HG02588 (cell line): ENCODE measurements at regions not wholly inside any gene's neighbourhood (a gene's known extent, or its start where the extent isn't known, plus 50 kb on each side); places are given as distances from the start of the nearest gene placed in this dataset.

Experiments
- ATAC-seq: cut with Tn5 transposase; IDR thresholded peaks from one replicate; pipeline ENCODE4 v1.9.1; 2021; ENCODE audit warnings: mild to moderate bottlenecking, moderate library complexity; ENCODE audit not compliant: unreplicated experiment

DNA sequence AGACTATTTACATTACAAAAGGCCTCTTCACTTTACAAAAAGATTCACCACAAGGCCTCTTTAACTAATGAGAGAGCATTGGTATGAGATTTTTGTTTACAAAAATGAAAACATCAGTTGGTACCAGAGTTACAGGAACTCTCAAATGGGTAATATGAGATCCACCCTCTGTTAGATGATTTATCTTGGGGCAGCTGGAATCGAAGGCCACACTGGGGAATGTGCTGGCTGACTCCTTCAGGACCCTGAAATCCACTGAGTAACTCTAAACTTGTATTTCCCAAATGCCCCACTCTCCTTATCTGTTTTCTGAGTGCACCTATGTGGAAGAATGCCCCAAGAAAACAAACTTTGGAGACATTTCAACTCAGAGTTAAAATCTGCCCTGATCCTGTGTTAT, 232.9 kb upstream of the F9 start:
- ATAC-seq: no peak

DNA sequence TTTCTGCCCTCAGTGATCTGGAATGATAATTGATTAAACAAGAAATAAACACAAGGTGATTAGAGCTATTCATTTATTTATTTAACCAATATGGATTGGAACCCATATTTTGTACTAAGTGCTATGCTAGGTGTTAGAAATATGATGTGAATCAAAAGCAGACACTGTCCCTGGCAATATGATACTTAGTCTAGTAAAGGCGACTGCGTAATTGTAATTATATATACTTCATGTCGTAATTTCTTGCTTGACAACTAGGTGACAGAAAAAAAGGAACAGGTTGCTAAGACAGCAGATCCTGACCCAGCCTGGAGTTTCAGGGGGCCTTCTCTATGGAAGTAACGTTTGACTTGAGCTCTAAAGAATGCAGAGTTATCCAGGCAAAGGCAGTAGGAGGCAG, 236.5 kb upstream of the F9 start:
- no peak for ATAC-seq

DNA sequence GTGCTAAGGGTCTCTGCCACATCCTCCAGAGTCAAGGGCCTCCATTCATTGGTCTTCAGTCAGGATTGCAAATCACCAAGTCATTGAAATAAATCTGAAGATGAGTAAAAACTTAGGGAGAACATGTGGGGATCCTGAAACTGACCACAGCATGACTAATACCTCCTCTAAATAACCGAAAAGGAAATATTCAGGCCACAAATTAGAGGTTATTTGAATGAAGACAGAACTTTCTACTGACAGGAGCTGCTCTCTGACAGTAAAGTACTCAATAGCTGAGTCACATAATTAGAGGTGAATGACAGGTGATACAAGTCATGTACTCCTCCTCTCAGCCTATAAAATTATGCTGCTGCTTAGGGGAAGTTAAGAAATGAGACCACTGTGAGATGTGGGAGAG, 240.2 kb upstream of the F9 start:
- no peak for ATAC-seq

DNA sequence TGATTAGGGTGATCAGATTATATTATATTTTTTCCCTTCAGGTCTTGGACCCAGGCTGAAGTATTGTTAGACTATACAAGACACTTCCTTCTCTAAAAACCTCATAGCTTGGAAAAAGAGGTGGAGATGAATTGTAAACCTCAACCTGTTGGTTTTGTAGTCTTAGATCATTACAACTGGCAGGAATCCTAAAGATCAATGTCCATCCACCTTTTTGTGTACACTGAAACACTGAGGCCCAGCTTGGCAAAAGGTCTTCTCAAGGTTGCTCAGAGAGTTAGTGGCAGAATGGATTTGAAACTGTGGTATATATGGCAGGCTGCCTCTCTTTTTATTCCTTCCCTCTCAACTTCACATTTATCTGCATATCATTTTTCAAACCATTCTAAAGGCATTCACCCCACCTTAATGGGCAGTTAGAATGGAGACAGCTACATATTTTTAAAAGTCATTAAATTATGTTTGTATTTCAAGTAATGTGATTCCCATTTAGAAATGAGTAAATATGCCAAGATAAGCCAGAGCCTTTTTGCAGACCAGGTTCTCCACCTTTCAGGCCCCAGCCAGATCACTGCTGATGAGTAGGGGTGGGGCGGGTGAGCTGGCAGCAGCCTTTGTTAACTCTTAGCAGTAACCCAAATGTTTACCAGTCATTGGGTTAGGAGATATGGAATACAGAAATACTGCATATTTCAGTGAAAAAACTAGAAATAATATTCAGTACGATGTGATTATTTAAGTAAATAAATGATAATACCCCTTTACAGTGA, 243.2 kb upstream of the F9 start:
- ATAC-seq: no peak

DNA sequence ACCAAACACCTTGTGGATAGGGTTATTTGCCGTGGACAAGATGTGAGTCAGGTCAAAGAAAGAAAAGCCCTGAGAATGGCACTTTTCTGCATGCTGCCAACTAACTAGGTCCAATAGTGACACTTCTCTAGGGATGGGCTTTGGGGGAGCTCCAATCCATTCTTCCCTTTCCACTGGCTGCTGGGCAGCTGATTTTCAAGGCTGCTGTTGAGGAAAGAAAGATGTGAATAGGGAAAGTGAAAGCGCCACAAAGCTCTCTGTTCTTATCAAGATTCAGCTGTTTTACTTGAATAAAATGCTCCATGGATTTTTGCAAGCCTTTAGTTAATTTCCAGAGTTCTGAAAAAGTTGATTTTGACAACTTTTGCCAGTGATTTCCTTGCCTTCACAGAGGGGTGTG, 244.2 kb upstream of the F9 start:
- no peak for ATAC-seq

DNA sequence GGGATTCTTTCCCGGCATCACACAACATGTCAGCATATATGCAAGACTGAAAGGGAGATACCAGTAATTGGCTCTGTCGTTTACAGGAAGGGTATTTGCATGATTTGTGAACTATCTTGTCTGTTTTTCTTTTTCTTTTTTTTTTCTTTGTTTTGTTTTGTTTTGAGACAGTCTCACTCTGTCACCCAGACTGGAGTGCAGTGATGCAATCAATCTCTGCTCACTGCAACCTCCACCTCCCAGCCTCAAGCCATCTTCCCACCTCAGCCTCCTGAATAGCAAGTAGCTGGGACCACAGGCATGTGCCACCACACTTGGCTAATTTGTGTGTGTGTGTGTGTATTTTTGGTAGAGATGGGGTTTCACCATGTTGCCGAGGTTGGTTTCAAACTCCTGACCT, 262.7 kb upstream of the F9 start:
- no peak for ATAC-seq

DNA sequence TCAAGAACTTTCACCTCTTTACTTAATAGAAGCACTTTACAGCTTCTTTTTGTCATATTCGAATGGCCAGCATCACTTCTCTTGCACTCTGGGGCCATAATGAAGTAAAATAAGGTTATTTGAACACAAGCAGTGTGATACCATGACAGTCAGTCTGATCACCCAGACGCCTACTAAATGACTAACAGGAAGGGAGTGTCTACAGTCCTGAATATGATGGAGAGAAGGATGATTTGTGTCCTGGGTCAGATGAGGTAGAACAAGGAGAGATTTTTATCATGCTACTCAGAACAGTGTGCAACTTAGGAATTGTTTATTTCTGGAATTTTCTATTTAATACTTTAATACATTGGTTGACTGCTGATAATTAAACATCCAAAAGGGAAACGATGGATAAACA, 284.2 kb upstream of the F9 start:
- ATAC-seq: no peak

DNA sequence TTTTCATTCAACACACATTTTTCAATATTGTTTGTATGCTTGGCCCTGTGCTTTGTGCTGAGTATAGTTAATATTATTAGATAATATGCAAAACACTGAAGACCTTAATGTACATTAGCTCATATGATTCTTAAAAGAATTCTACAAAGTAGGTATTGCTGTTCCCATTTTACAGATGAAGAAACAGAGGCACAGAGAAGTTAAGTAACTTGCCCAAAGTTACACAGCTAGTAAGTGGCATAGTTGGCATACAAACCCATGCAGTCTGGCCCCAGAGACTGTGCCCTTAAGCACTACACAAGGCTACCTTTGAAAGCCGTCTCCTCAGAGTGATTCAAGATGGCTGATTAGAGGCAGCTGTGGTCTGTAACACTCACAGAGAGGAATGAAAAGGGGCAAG, 293.4 kb upstream of the F9 start:
- no peak for ATAC-seq

DNA sequence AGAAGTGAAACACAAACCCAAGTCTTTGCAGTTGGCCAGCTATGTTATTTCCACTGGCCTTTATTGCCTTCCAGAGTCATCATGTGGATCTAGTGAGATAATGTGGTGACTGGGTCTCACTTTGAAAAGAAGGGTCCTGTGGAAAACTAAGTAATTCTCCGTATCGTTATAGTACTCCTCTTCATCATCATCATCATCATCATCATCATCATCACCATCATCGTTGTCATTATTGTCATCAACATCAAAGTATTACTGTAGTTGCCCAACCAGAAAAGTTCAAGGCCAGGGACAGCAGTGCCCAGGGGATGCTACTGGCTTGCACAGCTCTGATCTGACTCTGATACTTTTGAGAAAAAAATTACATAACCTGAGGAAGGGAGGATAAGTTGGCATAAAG, 295.6 kb upstream of the F9 start:
- ATAC-seq: no peak

DNA sequence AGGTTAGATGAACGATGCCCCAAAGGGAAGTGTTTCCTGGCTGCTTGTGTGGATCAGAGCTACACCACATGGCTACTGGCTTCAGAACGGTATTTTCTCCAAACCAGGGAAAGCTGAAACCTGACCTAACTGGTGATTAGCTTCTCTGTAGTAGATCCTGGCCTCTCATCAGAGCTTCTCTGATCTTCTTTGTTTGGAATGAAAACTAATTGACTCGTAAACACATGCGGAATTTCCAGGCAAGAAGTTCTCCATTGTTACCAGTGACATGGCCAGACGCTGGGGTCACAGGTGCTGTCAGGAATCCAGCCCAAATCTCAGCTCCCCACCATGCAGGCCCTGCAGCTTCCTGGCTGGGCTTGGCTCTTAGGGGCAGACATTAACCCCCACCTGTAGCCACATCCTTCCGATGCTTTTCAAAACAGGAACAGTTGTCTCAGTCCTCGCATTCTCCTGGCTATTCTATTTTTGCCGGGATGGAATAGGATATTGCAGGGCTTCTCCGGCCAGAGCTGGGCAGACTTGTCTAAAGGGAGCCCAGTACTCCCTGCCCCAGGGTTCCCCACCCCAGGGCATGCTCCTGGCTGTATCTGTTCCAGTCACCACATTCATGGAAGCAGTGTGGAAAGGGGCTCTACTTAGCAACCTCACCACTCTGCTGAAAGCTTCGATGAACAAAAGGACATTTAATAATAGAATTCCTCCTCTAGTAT, 305.4 kb upstream of the F9 start:
- ATAC-seq: no peak

DNA sequence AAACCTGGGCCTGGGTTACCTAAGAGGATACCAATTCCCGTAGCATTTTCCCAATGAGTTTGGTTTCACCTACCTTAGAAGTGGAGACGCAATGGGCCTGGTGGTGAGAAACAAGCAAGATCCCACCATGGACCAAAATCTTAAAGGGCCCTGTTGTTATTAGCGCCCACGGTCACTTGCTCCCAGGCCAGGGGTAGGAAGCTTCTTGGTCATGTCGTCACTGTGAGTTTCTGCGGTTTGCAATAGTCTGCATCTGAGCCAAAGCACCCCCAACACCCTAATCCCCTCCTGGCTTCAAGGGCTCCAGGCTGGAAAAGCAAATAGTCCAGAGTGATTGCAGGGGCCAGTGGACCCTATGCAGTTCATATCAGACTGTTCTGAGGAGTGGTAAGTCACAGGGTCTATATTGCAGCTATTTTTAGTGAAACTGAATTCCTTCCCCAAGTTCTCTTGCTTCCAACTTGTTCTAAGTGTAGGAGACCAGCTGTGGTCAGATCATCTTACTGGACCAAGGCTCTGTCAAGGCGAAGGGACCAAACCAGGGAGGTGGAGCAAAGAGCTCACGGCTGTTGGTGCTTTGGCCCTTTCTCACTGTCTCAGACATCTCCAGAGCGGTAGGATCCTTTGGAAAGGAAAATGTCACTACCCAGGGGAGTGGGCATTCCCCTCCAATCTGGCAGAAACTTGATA, 307.9 kb upstream of the F9 start:
- ATAC-seq: no peak

DNA sequence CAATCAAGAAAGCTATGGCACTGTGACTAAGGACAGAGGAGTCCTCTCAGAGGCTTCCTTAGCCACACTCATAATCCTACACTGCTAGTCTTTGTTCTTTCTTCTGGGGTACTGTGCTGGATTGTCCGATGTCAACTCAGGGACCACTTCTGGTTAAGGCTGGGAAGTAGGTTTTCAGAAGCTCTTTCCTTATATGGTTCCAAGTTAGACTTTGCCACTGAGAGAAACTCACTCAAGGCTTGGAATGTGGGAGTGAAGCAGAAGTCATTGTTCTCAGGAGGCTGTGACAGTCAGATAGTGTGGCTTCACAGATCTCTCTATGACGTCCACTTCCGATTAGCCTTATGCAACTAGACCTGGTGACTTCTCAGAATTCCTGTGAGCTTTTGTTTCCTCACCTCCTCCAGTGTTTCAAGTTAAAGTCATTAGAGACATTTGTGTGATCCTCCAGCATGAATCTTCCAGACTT, 317.3 kb upstream of the F9 start:
- ATAC-seq: no peak

DNA sequence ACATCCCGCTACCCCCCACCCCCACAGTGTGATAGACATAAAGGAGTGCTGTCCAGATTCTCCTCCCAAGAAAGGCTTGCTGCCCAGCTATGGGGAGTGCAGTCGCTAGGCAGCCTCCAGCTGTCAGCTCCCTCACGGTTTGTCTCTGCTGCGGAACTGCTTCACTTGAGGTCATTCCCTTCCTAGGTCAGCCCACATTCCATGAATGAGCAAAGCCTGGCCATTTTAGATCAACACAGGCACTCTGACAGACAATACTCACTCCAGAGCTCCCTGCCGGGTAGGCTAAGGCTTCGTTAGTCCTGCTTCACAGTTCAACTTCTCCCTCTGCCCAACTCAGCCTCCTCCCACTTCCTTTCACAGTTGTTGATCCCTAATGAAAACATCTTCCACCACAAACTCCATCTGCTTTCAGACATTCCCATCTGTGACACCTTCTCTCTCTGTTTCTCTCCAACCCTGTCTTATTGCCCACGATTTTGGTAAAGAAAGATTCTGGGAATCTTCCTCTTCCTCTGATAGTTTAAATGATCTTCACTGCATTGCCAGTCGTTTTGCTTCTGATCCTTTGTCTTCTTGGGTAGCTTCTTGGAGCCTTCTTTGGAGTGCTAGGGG, 318.9 kb upstream of the F9 start:
- no peak for ATAC-seq

DNA sequence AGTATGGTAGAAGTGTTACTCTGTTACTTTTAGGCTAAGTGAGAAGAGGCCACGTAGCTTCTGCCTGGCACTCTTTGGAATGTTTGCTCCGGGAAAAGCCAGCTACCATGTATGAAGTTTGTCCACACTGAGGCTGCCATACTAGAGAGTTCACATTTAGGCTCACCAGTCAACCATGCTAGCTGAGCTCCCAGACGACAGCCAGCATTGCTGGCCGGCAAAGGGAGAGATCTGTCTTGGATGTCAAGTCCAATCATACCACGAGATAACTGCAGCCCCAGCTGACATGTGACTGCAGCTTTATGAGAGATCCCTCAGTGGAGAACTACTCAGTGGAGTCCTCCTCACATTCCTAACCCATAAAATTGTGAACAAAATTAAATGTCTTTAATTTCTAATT, 321.2 kb upstream of the F9 start:
- ATAC-seq: no peak

DNA sequence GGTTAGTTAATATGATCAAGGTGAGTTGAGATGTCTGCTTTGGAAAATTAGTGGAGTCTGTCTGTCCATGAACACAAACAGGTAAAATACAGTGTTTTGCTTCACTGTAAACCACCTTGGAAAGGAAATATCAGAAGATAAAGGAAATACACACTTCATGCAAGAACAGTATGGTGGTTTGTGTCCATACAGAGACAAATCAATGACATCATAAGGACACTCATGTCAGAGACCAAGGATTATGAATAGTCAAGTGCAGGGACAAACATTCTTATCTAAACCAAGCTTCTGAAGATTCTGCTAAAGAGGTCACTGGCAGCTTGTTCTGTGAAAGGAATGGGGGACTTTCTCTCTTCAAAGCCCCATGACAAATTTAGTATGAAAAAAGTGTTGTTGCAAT, 322.9 kb upstream of the F9 start:
- no peak for ATAC-seq

DNA sequence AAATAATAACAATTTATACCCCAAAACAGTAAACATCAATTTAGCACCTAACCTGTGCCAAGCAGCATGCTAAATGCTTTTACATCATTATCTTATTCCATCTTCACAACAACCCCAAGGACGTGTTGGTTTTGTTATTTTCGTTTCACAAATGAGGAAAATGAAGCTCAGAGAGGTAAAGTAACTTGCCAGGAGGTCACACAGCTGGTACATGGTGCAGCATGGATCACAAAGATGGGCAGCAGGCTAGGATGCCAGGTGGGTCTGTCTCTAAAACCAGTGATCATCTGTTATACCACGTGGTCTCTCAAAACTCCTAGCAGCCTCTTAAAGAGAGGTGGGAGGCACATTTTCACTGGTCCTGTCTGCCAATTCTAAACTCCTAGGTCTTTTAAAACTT, 323.6 kb upstream of the F9 start:
- no peak for ATAC-seq

DNA sequence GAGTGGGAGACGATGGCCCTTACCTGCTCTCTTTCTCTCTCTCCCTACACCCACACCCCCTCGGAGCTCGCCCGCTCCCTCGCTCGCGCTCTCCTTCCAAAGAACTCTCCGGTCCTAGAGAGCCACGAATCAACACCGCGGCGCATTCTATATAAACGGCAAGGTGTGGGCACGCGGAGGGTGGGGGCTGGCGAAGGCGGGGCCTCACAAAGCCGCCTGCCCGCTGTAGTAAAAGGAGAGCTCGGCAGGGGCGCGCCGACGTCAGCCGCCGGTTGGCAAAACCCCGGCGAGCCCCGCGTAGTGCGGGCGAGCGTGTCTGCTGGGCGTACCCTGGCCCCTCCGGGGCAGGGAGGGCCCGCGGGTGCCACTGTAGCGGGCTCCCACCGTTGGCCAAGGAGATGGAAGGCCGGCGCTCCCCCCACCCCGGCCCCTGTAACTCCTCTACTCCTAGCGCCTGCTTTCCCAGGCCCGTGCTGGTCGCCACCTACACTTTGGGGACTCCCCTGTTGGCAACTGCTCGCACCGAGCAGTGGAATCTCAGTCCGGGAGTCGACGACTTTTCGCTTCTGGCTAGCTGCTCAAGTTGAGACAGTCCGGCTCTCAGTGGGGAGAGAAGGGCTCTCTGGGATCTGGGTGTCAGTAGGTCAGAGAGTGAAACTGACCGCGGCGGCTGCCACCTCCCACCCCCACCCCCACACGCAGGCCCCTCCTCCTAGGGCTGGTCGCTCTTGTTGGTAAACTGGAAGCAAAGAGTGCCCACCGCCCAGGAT, 325.5 kb upstream of the F9 start:
- no peak for ATAC-seq

DNA sequence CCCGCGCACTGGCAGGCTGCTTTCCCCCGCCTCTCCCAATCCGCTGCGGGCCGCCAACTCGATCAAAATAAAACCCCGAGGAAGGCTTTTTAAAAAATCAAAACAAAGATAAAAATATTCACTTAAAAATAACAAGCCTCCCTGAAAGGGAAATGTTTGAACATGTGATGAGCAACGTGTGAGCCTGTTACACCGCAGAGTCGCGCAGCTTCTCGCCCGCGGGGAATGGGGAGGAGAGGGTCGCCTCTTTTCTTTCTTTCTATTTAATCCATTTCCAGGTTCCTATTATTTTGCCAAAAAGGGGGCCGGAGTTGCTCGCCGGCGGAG, 326.0 kb upstream of the F9 start:
- ATAC-seq: no peak

DNA sequence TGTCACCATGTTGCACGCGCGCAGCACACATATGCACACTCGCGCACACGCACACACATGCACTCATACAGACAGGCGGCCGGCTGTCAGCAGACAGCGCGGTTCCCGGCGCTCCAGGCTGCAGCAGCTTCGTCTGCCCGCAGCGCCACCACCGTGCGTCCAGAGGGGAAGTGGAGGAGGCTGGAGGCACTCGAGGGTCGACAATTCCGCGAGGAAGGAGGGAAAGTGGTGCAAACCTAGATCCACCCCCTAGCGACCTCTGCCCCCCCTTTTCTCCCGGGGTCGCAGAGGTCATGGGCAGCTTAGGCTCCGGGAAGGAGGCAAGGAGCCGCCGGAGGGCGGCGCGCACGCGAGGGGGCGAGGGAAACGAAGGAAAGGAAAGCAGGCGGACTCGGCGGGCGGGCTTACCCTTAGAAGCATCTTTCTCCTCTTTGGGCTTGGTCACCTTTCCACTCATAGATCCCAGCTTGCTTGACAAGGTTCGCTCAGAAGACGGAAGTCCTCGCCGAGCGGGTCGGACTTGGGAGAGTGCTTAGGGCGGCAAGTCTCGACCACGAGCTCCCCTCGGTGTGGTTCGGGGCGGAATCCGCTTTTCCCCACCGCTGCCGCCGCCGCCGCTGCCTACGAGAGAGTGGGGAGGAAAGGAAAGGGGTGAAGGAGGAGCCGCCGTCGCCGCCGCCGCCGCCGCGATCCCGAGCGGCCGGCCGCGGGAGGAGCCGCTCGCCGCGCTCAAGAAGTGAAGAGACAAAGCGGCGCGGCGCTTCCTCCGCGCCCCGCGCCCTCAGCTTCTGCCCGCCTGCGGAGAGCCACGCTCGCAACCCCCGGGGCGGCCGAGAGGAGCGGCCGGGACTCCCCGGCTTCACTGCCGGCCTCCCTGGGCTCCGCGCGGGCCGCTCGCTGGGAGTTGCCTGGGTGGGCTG, 326.6 kb upstream of the F9 start:
- no peak for ATAC-seq
